Head of caudate nucleus (tissue), 42 donors: ENCODE measurements at regions not wholly inside any gene's neighbourhood (a gene's known extent, or its start where the extent isn't known, plus 50 kb on each side); places are given as distances from the start of the nearest gene placed in this dataset.

Experiments
- DNase-seq, 42 donors: peaks; one replicate each; pipeline versions ENCODE4 v3.0.0 to v3.0.0-alpha.2; 2020 to 2021; ENCODE audit warnings: mixed read lengths in 7 of 42
- intact Hi-C: fragments of 100-400 bp; cut with DNase I; formaldehyde crosslinking; loops from one replicate; pipeline ENCODE4 v1.15.0; 2022

DNA sequence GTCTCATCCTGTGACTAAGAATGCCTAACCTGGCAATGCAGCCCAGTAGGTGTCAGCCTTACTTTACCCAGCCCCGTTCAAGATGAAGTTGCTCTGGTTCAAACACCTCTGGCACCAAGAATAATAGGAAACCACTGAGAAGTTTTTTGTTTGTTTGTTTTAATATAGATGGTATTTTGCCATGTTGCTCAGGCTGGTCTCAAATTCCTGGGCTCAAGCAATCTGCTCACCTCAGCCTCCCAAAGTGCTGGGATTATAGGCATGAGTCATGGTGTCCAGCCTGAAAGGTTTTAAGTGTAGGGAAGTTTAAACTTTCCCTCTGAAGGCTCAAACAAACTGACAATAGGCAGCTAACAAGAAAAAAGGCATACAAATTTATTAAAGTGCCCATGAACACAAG, 51.2 kb upstream of the ABCC4 start:
- intact Hi-C loops = no loop called here
- DNase-seq = no peak

DNA sequence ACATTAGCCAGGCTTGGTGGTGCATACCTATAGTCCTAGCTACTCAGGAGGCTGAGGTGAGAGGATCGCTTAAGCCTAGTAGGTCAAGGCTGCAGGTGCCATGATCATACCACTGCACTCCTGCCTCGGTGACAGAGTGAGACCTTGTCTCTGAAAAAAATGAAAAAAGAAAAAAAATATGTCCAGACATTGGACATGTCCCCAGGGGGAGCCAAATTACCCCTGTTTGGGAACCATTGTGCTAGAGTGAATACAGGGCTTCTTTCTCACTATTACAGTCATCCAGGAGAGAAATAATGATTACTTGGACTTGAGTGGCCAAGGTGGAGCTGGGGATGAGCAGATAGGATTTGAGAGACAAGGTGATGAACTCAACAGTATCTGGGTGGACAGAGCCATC, 52.9 kb upstream of the ABCC4 start:
- intact Hi-C loops = no loop called here
- DNase-seq = no peak

DNA sequence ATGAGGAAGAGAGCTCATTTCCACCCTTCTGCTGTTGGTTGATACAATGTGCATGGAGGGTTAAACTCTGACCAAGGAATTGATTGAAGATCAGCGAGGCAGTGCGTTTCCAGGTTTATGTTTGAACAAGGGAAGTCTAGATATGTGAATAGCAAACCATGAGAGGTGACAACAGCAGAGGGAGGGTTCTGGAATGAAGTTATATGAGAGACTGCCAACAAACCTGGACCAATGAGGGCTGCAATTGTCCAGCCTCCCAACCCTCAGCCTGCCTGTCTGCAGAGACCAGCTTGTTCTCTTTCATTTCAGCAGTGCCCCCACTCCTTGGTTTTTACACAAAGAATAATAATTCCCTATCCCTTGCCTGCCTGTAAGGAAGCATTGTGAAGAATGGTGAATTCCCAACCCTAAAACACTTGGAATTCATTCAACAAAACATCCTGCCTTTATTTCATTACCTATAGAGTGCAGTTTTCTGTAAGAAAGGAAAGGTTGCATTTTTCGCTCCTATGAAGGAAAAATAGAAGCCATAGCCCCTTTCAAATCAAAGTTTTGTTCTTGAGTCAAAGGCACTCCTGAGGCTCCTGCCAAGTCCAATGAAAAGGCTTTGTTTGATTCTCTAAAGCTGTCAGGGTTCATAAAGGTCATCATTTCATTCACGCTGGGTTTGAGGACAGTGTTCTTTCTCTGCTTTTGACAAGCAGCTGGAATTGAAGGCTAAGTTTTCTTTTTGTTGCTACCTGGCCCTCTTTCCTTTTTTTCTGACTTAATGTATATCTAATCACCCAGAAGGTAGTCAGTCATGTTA, 53.6 kb upstream of the ABCC4 start:
- intact Hi-C loops = no loop called here
- peak in 7 of 42 donors; percentile 9 to 34 (median 21) for DNase-seq

DNA sequence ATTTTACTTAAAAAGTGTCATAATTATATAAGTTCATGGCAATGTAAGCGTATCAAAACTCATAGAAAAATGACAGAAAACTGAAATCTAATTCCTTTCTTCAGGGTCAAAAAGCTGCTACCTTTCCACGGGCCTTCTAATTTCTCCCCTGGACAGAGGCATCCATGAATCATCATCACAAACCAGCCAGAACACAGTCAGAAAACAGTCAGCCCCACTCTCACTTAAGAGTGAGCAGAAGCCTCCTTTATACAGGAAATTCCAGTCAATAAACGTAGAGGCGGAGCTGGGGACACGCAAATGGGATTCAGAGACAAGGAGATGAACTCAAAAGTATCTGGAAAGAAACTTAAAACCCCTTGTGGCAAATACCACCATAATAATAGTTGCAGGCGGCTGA, 54.2 kb upstream of the ABCC4 start:
- intact Hi-C loops = no loop called here
- no peak for DNase-seq

DNA sequence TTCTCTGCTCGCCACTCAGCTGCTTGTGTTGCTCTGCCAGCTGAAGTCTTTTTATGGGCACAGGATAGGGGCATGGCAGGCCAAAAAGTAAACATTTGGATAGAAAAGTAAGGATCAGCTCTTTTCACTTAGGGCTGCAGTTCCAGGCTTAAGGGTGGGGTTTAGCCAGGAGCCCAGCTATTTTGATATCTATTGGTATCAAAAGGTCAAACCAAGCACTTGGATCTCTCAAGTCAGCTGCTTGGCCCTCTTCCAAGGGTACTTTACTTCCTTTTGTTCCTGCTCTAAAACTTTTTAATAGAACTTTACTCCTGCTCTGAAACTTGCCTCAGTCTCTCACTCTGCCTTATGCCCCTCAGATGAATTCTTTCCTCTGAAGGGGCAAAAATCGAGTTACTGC, 55.7 kb upstream of the ABCC4 start:
- DNase-seq = no peak
- intact Hi-C loops = no loop called here

DNA sequence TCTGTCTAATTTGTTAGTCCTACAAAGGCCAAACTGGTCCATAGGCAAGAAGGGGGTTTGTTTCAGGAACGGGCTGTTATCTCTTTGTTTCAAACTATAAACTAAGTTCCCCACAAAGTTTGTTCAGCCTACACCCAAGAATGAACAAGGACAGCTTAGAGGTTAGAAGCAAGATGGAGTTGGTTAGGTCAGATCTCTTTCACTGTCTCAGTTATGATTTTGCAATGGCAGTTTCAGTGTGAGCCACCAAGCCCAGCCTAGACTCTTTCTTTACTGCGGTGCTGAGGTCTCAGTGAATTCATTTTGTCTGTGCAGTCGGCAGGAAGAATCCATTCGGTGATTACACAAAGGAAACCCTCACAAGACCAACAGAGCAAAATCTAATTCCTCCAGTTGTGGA, 56.6 kb upstream of the ABCC4 start:
- no peak for DNase-seq
- intact Hi-C loops = no loop called here

DNA sequence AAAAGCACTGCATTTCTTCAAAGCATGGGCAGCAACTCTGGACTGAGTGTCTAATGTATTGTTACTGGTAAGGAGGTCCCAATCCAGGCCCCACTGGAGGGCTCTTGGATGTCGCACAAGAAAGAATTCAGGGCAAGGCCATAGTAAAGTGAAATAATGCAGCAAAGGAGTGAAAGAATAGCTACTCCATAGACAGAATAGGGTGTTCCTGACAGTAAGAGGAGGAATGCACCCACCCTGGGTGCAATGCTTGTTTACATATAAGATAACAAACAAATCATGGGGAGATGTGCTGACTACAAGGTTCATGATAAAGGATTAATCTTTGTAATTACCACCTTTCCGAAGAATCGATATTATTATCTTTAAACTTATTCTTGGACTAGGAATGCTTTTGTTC, 58.8 kb upstream of the ABCC4 start:
- intact Hi-C loops = no loop called here
- DNase-seq = no peak

DNA sequence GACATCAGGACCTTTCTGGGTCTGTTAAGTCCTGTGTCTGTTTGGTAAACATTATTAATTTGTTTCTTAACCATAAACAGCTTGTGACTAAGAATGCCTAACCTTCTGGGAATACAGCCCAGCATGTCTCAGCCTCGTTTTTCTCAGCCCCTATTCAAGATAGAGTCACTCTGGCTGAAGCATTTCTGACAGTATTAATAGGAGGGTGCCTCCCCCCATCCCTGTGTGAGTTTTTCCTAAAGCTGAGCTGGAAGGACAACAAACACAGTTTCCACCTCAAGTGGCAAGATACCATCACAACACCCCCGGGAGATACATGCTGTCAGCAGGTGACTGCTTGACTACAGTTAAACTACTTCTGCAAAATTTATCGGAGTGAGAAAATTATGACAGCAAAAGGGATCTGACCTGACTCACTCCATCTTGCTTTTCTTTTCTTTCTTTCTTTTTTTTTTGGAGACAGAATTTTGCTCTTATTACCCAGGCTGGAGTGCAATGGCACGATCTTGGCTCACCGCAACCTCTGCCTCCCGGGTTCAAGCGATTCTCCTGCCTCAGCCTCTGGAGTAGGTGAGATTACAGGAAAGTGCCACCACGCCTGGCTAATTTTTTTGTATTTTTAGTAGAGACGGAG, 59.3 kb upstream of the ABCC4 start:
- intact Hi-C loops = no loop called here
- peak in 1 of 42 donors; percentile 51 for DNase-seq

DNA sequence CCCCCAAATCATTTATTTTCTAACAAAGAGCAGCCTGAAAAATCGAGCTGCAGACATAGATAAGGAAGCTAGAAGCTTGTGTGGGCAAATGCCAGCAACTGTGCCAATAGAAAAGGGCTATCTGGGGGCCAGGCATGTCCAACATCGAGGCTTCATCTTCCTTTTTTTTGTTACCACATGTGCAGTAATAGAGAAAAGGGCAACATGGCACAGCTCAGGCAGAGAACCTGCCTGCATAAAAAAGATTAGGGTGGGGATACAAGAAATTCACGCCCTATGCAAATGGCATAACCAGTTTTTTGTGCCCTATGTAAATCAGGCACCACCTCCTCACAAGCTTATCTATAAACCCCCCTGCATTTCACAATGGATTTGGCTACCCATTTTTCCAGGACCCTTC, 60.4 kb upstream of the ABCC4 start:
- DNase-seq = no peak
- intact Hi-C loops = no loop called here

DNA sequence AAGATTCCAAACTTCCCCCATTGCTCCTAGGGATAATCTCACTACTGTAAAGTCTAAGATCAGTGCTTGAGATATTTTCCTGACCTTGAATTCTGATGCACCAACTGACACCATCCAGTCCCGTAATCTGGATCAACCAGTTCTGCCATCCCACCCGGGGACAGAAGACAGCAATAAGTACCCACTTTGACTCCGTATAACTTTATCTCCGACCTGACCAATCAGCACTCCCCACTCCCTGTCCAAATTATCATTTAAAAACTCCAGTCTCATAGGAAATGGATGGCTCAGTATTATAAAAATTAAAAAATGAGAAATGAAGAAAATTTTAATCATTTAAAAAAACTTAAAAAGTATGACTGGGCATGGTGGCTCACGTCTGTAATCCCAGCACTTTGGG, 61.4 kb upstream of the ABCC4 start:
- DNase-seq = no peak
- intact Hi-C loops = no loop called here

DNA sequence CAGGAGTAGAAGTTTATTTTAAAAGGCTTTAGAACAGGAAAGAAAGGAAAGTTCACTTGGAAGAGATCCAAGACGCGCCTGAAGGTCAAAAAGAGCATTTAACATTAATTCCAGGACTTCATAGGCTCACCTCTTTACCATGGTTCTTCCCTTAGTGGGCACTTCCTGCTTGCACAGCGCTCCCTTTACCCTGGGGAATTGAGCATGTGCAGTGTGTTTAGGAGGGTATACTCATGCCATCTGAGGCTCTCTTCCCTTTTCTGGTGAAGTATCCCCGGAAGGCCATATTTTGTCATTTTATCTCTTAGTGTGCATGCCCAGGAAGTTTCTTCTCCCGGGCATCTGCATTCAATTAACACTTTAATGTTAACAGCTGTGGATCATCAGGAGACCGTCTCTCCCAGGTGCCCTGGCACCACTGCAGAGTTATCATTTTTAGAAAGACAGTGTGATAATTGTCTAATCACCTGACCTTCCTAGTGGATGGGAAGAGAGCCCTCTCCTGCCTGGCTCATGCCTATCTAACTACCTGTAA, 66.1 kb upstream of the ABCC4 start:
- intact Hi-C loops = no loop called here
- DNase-seq = no peak

DNA sequence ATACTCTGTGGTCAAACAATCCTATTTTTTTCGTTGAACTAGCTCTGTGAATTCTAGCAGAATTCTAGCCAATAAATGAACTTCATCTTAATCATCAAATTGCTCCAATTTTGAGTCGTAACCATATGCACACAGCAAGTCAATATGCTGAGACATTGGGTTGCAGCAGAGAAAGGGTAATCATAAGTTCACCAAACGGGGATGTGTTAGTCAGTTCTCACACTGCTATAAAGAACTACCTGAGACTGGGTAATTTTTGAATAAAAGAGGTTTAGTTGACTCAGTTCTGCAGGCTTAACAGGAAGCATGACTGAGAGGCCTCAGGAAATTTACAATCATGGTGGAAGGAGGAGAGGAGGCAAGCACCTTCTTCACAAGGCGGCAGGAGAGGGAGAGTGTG, 67.7 kb upstream of the ABCC4 start:
- no peak for DNase-seq
- intact Hi-C loops = no loop called here

DNA sequence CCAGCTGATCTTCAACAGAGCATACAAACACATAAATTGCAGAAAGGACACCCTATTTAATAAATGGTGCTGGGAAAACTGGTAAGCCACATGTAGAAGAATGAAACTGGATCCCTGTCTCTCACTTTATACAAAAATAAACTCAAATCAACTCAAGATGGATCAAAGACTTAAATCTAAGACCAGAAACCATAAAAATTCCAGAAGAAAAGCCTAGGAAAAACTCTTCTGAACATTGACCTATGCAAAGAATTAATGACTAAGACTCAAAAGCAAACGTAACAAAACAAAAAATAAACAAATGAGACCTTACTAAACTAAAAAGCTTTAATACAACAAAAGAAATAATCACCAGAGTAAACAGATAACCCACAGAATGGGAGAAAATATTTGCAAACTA, 74.5 kb upstream of the ABCC4 start:
- intact Hi-C loops = no loop called here
- no peak for DNase-seq

DNA sequence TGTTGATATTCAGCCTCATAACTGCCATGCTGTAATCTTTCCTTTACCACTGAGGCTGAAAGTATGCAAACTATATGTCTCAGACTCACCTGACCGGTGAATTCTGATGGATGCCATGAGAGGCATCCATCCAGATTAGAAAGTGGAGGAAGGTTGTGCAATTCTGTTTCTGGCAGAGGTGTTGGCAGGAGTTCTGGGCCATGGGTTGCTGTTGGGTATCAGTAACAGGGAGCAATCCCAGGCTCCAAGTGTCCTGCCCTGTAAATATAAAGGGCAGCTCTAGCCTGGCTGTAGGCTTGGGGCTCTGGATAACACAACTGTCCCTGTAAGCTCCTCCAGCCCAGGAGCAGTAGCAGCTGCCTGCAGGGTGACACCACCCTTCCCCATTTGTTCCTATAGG, 77.4 kb upstream of the ABCC4 start:
- DNase-seq = no peak
- intact Hi-C loops = no loop called here

DNA sequence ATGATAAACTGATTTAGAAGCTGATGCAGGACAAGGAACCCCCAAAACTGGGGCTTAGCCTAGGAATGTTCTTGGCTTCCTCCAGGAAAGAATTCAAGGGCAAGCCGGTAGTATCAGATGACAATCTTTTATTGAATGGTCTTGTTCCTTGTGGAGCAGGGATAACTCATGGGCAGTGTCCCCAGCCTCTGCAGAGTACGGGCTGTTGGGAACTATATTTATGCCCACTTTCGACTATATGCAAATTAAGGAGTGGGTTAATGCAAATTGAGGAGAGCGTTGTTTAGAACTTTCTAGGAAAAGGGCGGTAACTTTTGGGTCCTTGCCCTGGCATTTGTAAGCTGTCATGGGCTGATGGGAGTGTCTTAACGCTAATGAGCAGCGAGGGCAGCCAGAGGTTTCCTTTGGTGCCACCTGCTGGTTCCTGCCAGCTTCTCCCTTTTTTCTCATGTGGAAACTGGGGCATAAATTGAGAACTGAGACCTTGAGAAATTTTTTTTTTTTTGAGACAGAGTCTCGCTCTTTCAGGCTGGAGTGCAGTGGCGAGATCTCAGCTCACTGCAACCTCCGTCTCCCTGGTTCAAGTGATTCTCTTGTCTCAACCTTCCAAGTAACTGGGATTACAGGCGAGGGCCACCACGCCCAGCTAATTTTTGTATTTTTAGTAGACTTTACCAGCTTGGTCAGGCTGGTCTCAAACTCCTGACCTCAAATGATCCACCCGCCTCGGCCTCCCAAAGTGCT, 79.4 kb upstream of the ABCC4 start:
- intact Hi-C loops = loop anchor here (5.0 kb wide), 1 partner anchor 188 kb away; no protein-coding TSS in a partner anchor
- DNase-seq = peak; percentile 57 to 89 (median 78)

DNA sequence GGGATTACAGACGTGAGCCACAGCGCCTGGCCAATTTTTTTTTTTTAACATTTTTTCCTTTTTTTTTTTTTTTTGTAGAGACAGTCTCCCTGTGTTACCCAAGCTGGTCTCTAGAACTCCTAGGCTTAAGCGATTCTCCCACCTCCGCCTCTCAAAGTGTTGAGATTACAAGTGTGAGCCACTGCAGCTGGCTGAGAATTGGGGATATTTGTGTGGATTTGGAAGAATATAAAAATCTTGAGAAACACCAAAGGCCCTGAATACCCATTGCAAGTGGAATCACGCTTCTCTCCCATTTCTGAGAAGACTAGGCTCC, 79.9 kb upstream of the ABCC4 start:
- DNase-seq = no peak
- intact Hi-C loops = loop anchor here (5.0 kb wide), 1 partner anchor 189 kb away; no protein-coding TSS in a partner anchor

DNA sequence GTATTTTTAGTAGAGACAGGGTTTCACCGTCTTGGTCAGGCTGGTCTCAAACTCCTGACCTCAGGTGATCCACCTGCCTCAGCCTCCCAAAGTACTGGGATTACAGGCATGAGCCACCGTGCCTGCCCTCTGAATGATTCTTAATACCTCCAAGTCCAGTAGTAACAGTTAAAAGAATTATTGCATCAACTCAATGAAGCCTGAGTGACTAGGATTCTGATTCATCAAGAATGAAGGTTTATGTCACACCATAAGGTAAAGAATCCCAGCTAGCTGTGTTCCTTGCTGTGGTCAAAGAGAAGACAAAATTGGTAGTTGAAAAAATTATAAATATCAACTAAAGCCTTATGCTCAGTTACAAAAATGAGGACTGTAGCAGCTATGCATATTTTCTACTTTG, 81.2 kb upstream of the ABCC4 start:
- DNase-seq = no peak
- intact Hi-C loops = loop anchor here (5.0 kb wide), 1 partner anchor 190 kb away; no protein-coding TSS in a partner anchor

DNA sequence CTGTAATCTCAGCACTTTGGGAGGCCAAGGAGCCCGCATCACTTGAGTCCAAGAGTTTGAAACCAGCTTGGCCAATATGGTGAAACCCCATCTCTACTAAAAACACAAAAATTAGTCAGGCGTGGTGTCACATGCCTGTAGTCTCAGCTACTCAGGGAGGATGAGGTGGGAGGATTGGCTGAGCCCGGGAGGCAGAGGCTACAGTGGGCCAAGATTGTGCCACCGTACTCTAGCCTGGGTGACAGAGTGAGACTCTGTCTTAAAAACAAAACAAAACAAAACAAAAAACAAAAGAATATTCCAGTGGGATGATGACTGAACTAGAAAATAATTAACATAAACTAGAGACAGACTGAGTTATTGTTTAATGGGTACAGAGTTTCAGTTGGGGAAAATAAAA, 81.7 kb upstream of the ABCC4 start:
- DNase-seq = no peak
- intact Hi-C loops = loop anchor here (5.0 kb wide), 1 partner anchor 191 kb away; no protein-coding TSS in a partner anchor

DNA sequence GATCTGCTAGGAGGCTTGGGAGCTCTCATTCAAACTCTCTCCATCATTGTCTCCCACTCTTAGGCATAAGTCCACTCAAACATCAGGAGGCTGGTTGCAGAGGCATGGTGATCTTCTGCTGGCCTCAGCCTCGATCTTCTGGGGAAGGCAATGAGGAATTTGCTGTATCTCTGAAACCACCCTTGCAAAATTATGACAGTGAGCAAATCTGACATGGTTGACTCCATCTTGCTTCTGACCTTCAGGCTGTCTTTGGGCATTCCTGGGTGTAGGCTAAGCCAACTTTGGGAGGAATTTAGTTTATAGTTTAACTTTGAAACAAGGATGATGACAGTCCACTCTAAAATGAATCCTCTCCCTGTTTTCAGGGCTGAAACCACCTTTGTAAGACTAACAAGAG, 84.1 kb upstream of the ABCC4 start:
- no peak for DNase-seq
- intact Hi-C loops = no loop called here

DNA sequence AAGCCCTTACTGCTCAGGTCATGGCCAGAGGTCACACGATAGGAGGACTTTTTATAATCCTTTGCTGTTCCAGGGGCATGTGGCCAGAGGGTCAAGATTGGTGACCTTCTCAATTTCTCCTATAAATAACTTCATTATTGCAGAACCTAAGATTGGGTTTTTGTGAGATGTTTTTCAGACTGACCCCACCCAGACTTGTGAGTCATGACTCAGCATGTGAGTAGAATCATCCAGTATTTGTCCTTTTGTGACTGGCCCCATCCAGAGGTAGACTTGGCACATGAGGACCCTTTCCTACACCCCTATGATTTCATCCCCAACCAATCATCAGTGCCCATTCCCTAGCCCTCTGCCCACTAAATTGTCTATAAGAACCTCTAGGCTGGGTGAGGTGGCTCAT, 84.5 kb upstream of the ABCC4 start:
- DNase-seq = no peak

More for the DNA sequence above, 84.5 kb upstream of the ABCC4 start:
- intact Hi-C loops = no loop called here
